Activated naive CD4-positive, alpha-beta T cell treated with anti-CD3 and anti-CD28 coated beads, Interleukin-2, amount 50 U/mL, for 24 hours (primary cell): ENCODE measurements at regions not wholly inside any gene's neighbourhood (a gene's known extent, or its start where the extent isn't known, plus 50 kb on each side); places are given as distances from the start of the nearest gene placed in this dataset.

Experiments
- H3K27ac Mint-ChIP-seq: one replicate; pipeline ENCODE4 v1.8.0; 2021; ENCODE audit warnings: mild to moderate bottlenecking, mixed read lengths
- H3K27me3 Mint-ChIP-seq: one replicate; pipeline ENCODE4 v1.8.0; 2021; ENCODE audit warnings: mixed read lengths
- H3K36me3 Mint-ChIP-seq: one replicate; pipeline ENCODE4 v1.8.0; 2021; ENCODE audit warnings: mixed read lengths
- H3K4me1 Mint-ChIP-seq: one replicate; pipeline ENCODE4 v1.8.0; 2021; ENCODE audit warnings: mixed read lengths
- H3K4me3 Mint-ChIP-seq: one replicate; pipeline ENCODE4 v1.8.0; 2021; ENCODE audit warnings: mild to moderate bottlenecking, mixed read lengths
- H3K9me3 Mint-ChIP-seq: one replicate; pipeline ENCODE4 v1.8.0; 2021; ENCODE audit warnings: mixed read lengths

GRCh38 chr4:19327364-19327763 lies 924.3 kb upstream of the SLIT2 start:
- no peaks in the 10 kb centered on the region for H3K27me3 Mint-ChIP-seq
- peaks cover 7% of the 10 kb centered on the region for H3K9me3 Mint-ChIP-seq
- no peak overlapping the region for H3K4me3 Mint-ChIP-seq
- H3K4me1 Mint-ChIP-seq: no peaks in the 10 kb centered on the region
- H3K27ac Mint-ChIP-seq: no peak overlapping the region
- no peaks in the 10 kb centered on the region for H3K36me3 Mint-ChIP-seq

GRCh38 chr4:19324184-19324583 lies 927.5 kb upstream of the SLIT2 start:
- Mint-ChIP-seq H3K27me3 (no peaks in the 10 kb centered on the region), H3K4me1 (no peaks in the 10 kb centered on the region), H3K9me3 (no peaks in the 10 kb centered on the region), H3K27ac (no peak overlapping the region), H3K4me3 (no peak overlapping the region), H3K36me3 (no peaks in the 10 kb centered on the region)

DNA sequence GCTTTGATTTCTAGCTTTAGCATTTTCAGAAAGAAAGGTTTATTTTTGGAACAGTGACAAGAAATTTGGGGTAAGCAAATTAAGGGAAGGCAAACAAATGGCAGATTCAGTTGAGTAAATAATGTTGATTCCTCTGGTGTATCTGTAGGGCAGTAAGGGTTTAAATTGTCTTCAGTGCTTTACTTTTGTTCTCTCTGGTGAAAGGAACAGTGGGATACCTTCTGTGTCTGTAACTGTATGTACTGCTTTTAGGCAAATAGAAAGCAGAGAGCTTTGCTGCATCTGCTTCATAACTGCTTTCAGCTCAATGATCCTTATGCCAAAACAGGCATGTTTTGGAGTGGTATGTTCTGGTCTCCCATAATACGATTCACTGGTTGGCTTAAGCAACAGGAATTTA lies 932.1 kb upstream of the SLIT2 start:
- H3K4me3 Mint-ChIP-seq: no peak overlapping the region
- no peaks in the 10 kb centered on the region for H3K27me3 Mint-ChIP-seq
- H3K9me3 Mint-ChIP-seq: no peaks in the 10 kb centered on the region
- no peaks in the 10 kb centered on the region for H3K36me3 Mint-ChIP-seq
- no peaks in the 10 kb centered on the region for H3K4me1 Mint-ChIP-seq
- no peak overlapping the region for H3K27ac Mint-ChIP-seq

DNA sequence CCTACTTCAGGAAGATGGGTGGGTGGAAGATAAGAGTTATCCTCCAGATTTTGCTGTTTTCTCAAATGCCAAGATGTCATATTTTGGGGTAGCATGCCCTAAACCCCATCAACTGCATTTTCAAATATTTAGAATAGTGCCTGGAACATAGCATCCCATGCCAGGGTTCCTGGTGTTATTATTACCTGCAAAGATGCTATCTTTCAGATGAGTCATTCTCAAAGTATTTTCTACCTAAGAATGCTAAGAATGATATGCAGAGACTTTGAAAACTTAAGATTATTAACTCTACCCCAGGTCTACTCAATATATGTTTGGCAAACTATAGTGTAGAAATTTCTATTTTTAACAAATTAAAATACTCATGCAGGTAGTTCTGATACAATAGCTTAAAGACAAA lies 934.3 kb upstream of the SLIT2 start:
- Mint-ChIP-seq H3K9me3 (no peaks in the 10 kb centered on the region), H3K4me1 (no peaks in the 10 kb centered on the region), H3K27me3 (no peaks in the 10 kb centered on the region), H3K27ac (no peak overlapping the region), H3K4me3 (no peak overlapping the region), H3K36me3 (no peaks in the 10 kb centered on the region)

- Mint-ChIP-seq H3K27ac (no peak overlapping the region), H3K36me3 (no peaks in the 10 kb centered on the region), H3K27me3 (no peaks in the 10 kb centered on the region), H3K4me1 (no peaks in the 10 kb centered on the region), H3K4me3 (no peak overlapping the region), H3K9me3 (no peaks in the 10 kb centered on the region)
Observed at GRCh38 chr4:19314116-19314515, 937.6 kb upstream of the SLIT2 start.

DNA sequence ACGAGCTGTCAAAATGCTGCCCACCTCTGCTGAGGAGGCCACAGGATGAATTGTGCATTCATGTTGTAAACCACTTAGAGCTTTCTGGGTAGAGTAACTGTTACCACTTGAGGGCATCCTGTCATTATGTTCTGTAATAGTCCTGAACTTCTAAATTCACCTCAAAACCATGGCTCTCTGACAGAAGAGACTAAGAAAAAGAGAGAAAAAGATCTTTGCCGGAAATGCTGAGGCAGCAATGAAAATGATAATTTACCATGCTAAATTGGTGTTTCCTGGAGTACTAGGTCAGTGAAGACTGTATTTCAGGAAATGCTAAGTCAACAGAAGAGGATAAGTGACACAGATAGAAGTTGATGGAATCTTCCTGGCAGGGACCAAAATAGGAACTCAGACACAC lies 942.3 kb upstream of the SLIT2 start:
- Mint-ChIP-seq H3K9me3 (peaks cover 7% of the 10 kb centered on the region), H3K36me3 (no peaks in the 10 kb centered on the region), H3K4me3 (no peak overlapping the region), H3K27ac (no peak overlapping the region), H3K27me3 (no peaks in the 10 kb centered on the region), H3K4me1 (no peaks in the 10 kb centered on the region)

DNA sequence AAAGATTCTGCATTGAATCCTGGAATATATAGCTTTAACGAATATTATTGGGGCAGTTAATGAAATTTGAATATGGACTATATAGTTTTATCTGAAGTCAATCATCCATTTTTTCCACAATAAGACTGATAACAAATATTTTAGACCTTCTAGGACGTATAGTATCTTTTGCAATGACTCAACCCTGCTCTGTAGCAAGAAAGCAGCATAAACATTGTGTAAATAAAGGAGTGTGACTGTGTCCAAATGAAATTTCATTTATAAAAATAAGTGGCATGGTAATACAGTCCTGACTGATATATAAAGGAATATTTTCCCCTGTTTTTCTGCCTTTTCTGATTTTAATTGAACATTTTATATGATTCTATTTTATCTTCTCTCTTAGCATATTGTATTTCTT lies 947.7 kb upstream of the SLIT2 start:
- Mint-ChIP-seq H3K4me1 (no peaks in the 10 kb centered on the region), H3K9me3 (peaks cover 7% of the 10 kb centered on the region)

GRCh38 chr4:19301527-19301926 lies 950.2 kb upstream of the SLIT2 start:
- Mint-ChIP-seq H3K4me3 (no peak overlapping the region), H3K9me3 (peaks cover 7% of the 10 kb centered on the region), H3K27ac (no peak overlapping the region), H3K4me1 (no peaks in the 10 kb centered on the region), H3K36me3 (no peaks in the 10 kb centered on the region), H3K27me3 (no peaks in the 10 kb centered on the region)

More for the DNA sequence above, 947.7 kb upstream of the SLIT2 start:
- Mint-ChIP-seq H3K4me3 (no peak overlapping the region), H3K36me3 (no peaks in the 10 kb centered on the region), H3K27ac (no peak overlapping the region), H3K27me3 (no peaks in the 10 kb centered on the region)

DNA sequence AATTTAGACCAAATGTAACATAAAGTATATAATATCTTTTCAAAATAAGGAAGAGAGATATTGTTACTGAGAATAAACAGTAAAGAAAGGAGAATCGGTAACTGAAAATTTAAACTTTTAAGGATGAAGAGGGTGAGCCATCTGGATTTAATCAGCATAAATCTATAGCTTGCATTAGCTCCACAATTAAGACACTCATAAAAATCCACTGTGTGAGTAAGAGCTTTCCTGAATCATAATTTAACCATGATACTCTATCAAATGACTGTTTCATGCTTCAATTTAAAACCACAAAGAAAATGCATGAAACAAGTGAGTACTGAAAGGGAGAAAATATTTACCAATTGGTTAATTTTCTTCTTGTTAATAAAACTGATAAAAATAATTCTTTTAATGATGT lies 951.5 kb upstream of the SLIT2 start:
- H3K27ac Mint-ChIP-seq: no peak overlapping the region
- H3K9me3 Mint-ChIP-seq: peaks cover 11% of the 10 kb centered on the region
- H3K4me1 Mint-ChIP-seq: no peaks in the 10 kb centered on the region
- no peaks in the 10 kb centered on the region for H3K36me3 Mint-ChIP-seq
- H3K27me3 Mint-ChIP-seq: no peaks in the 10 kb centered on the region
- no peak overlapping the region for H3K4me3 Mint-ChIP-seq

GRCh38 chr4:19298998-19299397 lies 952.7 kb upstream of the SLIT2 start:
- peaks cover 18% of the 10 kb centered on the region for H3K9me3 Mint-ChIP-seq
- H3K27ac Mint-ChIP-seq: no peak overlapping the region
- H3K4me3 Mint-ChIP-seq: no peak overlapping the region
- H3K36me3 Mint-ChIP-seq: no peaks in the 10 kb centered on the region
- no peaks in the 10 kb centered on the region for H3K27me3 Mint-ChIP-seq
- H3K4me1 Mint-ChIP-seq: no peaks in the 10 kb centered on the region

DNA sequence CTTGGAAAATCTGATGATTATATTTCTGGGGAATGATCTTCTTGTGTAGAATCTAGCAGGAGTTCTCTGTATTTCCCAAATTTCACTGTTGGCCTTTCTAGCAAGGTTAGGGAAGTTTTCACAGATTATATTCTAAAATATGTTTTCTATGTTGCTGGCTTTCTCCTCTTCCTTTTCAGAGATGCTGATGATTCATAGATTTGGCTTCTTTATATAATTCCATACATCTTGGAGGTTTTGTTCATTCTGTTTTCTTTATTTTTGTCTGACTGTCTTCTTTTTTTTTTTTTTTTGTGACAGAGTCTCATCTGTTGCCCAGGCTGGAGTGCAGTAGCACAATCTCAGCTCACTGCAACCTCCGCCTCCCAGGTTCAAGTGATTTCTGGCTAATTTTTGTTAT lies 957.9 kb upstream of the SLIT2 start:
- H3K9me3 Mint-ChIP-seq: peaks cover 25% of the 10 kb centered on the region

DNA sequence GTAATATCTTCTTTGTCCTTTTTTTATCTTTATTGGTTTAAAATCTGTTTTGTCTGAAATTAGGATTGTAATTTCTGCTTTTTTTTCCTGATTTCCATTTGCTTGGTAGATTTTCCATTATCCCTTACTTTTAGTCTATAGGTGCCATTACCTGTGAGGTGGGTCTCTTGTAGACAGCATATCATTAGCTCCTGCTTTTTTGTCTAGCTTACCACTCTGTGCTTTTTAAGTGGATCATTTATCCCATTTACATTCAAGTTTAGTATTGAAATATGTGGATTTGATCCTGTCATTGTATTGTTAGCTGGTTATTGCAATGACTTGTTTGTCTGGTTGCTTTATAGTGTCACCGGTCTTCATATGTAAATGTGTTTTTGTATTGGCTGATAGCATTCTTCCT lies 958.6 kb upstream of the SLIT2 start:
- H3K36me3 Mint-ChIP-seq: no peaks in the 10 kb centered on the region
- H3K4me3 Mint-ChIP-seq: no peak overlapping the region
- no peak overlapping the region for H3K27ac Mint-ChIP-seq
- peaks cover 25% of the 10 kb centered on the region for H3K9me3 Mint-ChIP-seq
- no peaks in the 10 kb centered on the region for H3K4me1 Mint-ChIP-seq
- no peaks in the 10 kb centered on the region for H3K27me3 Mint-ChIP-seq

More for the DNA sequence above, 957.9 kb upstream of the SLIT2 start:
- Mint-ChIP-seq H3K4me1 (no peaks in the 10 kb centered on the region), H3K27me3 (no peaks in the 10 kb centered on the region), H3K4me3 (no peak overlapping the region), H3K36me3 (no peaks in the 10 kb centered on the region), H3K27ac (no peak overlapping the region)

- Mint-ChIP-seq H3K27me3 (no peaks in the 10 kb centered on the region), H3K27ac (no peak overlapping the region), H3K9me3 (peaks cover 8% of the 10 kb centered on the region), H3K36me3 (no peaks in the 10 kb centered on the region), H3K4me1 (no peaks in the 10 kb centered on the region), H3K4me3 (no peak overlapping the region)
Observed at GRCh38 chr4:19286924-19287323, 964.8 kb upstream of the SLIT2 start.

GRCh38 chr4:19285146-19285545 lies 966.6 kb upstream of the SLIT2 start:
- Mint-ChIP-seq H3K27me3 (no peaks in the 10 kb centered on the region), H3K27ac (no peak overlapping the region), H3K4me3 (no peak overlapping the region), H3K36me3 (no peaks in the 10 kb centered on the region), H3K4me1 (no peaks in the 10 kb centered on the region), H3K9me3 (peaks cover 4% of the 10 kb centered on the region)

- no peak overlapping the region for H3K27ac Mint-ChIP-seq
- no peak overlapping the region for H3K4me3 Mint-ChIP-seq
Observed at GRCh38 chr4:19278665-19279064, 973.0 kb upstream of the SLIT2 start.

DNA sequence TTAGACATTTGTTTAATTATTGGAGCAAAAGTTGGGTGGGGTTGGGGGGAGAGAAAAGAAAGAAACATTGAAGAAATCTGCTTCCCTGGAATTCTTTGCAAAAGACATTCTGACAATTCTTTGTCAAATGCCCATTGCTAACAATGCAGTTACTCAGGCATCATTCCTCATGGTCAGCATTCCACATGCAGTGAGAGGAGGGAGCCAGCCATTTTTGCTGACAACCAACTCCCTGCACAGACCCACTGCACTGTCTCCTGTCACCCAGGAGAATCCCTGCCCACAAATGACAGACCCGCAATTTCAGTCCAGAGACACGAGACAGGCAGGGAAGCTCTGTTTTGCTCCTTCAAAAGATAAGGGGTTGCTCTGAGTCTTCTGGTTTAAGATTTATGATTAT lies 985.1 kb upstream of the SLIT2 start:
- no peaks in the 10 kb centered on the region for H3K36me3 Mint-ChIP-seq
- H3K27ac Mint-ChIP-seq: no peak overlapping the region
- no peaks in the 10 kb centered on the region for H3K27me3 Mint-ChIP-seq
- H3K9me3 Mint-ChIP-seq: peaks cover 6% of the 10 kb centered on the region
- H3K4me3 Mint-ChIP-seq: no peak overlapping the region
- H3K4me1 Mint-ChIP-seq: no peaks in the 10 kb centered on the region

More at GRCh38 chr4:19278665-19279064, 973.0 kb upstream of the SLIT2 start:
- Mint-ChIP-seq H3K36me3 (no peaks in the 10 kb centered on the region), H3K9me3 (peaks cover 12% of the 10 kb centered on the region), H3K27me3 (no peaks in the 10 kb centered on the region), H3K4me1 (no peaks in the 10 kb centered on the region)

DNA sequence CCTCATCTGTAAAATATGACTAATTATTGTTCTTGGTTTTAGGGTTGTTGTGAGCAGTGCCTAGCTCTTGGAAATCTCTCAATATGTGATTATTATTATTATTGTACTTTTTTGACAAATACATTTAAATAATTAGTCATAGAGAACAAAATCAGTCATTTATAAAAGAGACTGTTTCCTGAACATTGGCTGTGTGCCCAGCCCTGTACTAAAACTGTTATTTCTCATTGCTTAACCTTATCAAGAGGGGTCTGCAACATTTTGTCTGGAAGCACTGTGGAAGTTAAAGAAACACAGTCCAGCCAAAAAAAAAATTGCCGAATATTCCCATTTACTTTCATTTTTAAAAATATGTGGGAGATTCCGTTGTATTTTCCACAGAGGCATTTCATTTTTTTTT lies 989.2 kb upstream of the SLIT2 start:
- H3K9me3 Mint-ChIP-seq: peaks cover 6% of the 10 kb centered on the region
- no peak overlapping the region for H3K27ac Mint-ChIP-seq
- no peaks in the 10 kb centered on the region for H3K27me3 Mint-ChIP-seq

More for the DNA sequence above, 989.2 kb upstream of the SLIT2 start:
- no peaks in the 10 kb centered on the region for H3K4me1 Mint-ChIP-seq
- H3K4me3 Mint-ChIP-seq: no peak overlapping the region
- no peaks in the 10 kb centered on the region for H3K36me3 Mint-ChIP-seq
